GM21447 (cell line): ENCODE measurements at regions not wholly inside any gene's neighbourhood (a gene's known extent, or its start where the extent isn't known, plus 50 kb on each side); places are given as distances from the start of the nearest gene placed in this dataset.
"Not testable (repeated sequence)": the region's sequence is repeated elsewhere in the genome, so short reads cannot be mapped to it uniquely, and the experiment has no call there.

ENCODE experiments used
- ATAC-seq: cut with Tn5 transposase; IDR thresholded peaks from one replicate; pipeline ENCODE4 v1.9.1; 2021; ENCODE audit not compliant: unreplicated experiment

DNA sequence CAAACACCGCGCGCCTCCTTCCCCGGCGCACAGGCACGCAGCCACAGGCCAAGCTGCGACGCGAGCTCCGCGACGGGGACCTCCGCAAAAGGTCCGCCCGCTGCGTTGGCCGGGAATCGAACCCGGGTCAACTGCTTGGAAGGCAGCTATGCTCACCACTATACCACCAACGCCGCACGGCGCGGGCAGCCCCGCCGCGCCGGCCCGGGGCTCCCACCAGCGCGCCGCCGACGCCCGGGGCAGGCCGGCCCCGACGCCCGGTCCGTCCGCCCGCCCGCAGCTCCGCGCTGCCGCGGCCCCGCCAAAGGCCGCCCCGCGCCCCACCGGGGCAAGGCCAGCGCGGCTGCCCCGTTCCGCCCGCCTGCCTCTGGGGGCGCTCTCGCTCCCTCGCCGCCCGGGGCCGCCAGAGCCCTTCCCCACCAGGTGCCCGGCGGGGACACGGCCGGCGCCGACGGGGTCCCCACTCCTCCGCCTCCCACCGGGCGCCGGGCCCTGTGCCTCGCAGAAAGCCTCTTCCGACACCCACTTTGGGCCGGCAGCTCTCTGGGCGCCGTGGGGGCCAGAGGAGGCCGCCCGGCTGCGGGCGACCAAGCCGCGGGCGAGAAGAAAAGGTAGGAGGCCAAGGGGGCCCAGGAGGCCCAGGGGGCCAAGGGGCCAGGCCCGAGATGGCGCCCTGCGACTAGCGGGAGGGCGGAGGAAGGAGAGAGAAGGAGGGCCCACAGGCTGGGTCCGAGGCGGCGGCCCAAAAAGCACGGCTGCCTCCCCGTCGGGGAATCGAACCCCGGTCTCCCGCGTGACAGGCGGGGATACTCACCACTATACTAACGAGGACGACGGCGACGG lies 50.2 kb upstream of the FCGR2A start:
- ATAC-seq = peak; percentile 23

DNA sequence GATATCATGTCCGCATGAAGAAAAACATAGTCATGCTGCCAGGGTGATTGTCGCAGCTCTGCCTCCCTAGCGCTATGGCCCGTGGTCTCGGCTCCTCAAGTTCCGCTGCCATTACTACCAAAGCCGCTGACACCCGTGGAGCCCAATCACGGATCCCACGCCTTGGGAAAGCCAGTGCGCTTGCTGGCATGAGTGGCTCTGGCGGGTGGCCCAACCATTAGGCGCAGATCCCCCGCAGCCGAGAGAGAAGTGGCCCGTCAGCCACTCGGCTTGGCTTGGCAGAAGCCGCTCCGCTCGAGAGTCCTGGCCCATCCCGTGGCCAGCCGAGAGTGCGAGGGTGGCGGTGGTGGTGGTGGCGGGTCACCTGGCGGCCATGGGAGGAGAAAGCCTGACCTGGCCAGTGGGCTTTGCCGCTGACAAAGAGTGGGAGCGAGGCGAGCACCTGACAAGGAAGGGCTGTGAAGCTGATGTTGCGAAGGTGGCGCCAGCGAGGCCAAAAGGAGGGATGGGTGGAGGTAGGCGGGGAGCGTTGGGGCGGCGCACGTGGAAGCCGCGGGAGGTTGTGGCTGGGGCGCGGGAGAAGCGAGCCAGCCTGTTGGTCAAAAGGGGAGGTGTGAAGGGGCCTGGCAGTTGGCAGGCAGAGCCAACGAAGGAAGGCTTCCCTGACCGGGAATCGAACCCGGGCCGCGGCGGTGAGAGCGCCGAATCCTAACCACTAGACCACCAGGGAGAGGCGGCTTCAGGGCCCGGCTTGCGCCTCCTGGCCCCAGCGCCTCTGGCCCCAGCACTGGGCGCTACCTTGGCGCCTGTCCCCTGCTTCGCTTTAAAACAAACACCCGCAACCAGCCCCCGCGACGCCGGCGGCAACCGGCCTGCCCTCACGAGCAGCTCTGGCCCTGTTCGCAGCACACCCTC lies 51.0 kb upstream of the FCGR2A start:
- peak; percentile 53 for ATAC-seq

DNA sequence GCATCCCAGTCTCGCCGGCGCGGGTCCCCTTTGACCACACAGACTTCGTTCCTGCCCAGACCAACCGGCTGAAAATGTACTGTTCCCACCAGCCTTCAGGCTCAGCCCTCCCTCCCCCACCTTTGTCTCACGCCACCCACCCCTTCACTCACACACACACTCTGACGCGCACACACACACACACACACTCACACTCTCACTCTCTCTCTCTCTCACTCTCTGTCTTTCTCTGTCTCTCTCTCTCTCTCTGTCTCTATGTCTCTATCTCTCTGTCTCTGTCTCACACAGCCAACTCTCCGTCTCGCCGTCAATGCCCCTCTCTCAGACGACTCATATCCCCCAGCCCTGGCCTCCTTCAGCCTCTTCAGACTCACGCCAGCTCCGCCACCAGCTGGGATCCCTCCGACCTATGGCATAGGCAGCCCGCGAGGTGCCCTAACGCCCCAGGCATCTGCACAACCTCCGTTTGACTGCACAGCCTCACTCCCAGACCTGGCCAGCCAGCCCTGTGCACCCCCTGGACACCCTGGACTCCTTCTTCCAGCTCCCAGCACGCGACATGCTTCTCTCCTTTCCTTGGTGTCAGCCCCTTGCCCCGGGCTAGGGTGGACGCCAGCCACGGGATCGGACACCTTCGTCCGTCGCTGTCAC lies 53.4 kb upstream of the FCGR2A start:
- not testable (repeated sequence) for ATAC-seq

DNA sequence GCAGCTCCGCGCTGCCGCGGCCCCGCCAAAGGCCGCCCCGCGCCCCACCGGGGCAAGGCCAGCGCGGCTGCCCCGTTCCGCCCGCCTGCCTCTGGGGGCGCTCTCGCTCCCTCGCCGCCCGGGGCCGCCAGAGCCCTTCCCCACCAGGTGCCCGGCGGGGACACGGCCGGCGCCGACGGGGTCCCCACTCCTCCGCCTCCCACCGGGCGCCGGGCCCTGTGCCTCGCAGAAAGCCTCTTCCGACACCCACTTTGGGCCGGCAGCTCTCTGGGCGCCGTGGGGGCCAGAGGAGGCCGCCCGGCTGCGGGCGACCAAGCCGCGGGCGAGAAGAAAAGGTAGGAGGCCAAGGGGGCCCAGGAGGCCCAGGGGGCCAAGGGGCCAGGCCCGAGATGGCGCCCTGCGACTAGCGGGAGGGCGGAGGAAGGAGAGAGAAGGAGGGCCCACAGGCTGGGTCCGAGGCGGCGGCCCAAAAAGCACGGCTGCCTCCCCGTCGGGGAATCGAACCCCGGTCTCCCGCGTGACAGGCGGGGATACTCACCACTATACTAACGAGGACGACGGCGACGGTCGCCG lies 57.4 kb upstream of the FCGR2A start:
- ATAC-seq = peak; percentile 17

DNA sequence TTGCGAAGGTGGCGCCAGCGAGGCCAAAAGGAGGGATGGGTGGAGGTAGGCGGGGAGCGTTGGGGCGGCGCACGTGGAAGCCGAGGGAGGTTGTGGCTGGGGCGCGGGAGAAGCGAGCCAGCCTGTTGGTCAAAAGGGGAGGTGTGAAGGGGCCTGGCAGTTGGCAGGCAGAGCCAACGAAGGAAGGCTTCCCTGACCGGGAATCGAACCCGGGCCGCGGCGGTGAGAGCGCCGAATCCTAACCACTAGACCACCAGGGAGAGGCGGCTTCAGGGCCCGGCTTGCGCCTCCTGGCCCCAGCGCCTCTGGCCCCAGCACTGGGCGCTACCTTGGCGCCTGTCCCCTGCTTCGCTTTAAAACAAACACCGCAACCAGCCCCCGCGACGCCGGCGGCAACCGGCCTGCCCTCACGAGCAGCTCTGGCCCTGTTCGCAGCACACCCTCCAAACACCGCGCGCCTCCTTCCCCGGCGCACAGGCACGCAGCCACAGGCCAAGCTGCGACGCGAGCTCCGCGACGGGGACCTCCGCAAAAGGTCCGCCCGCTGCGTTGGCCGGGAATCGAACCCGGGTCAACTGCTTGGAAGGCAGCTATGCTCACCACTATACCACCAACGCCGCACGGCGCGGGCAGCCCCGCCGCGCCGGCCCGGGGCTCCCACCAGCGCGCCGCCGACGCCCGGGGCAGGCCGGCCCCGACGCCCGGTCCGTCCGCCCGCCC lies 58.1 kb upstream of the FCGR2A start:
- peak; percentile 49 for ATAC-seq

DNA sequence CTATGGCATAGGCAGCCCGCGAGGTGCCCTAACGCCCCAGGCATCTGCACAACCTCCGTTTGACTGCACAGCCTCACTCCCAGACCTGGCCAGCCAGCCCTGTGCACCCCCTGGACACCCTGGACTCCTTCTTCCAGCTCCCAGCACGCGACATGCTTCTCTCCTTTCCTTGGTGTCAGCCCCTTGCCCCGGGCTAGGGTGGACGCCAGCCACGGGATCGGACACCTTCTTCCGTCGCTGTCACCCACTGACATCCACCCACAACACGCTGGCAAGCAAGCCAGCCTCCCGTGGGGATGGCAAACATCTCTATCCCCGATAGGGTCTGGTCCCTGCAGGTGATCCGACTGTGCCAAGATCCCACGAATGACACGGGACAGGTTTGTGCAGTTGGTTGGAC lies 60.5 kb upstream of the FCGR2A start:
- ATAC-seq = not testable (repeated sequence)

DNA sequence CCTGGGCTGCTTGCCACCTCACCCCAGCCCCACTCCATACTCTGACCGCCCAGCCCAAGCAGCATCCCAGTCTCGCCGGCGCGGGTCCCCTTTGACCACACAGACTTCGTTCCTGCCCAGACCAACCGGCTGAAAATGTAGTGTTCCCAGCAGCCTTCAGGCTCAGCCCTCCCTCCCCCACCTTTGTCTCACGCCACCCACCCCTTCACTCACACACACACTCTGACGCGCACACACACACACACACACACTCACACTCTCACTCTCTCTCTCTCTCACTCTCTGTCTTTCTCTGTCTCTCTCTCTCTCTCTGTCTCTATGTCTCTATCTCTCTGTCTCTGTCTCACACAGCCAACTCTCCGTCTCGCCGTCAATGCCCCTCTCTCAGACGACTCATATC lies 61.0 kb upstream of the FCGR2A start:
- not testable (repeated sequence) for ATAC-seq

DNA sequence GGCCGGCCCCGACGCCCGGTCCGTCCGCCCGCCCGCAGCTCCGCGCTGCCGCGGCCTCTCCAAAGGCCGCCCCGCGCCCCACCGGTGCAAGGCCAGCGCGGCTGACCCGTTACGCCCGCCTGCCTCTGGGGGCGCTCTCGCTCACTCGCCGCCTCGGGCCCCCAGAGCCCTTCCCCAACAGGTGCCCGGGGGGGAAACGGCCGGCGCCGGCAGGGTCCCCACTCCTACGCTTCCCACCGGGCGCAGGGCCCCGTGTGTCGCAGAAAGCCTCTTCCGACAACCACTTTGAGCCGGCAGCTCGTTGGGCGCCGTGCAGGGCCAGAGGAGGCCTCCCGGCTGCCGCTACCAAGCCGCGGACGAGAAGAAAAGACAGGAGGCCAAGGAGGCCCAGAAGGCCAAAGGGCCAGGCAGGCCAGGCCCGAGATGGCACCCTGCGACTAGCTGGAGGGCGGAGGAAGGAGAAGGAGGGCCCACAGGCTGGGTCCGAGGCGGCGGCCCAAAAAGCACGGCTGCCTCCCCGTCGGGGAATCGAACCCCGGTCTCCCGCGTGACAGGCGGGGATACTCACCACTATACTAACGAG lies 64.9 kb upstream of the FCGR2A start:
- ATAC-seq = peak; percentile 49

DNA sequence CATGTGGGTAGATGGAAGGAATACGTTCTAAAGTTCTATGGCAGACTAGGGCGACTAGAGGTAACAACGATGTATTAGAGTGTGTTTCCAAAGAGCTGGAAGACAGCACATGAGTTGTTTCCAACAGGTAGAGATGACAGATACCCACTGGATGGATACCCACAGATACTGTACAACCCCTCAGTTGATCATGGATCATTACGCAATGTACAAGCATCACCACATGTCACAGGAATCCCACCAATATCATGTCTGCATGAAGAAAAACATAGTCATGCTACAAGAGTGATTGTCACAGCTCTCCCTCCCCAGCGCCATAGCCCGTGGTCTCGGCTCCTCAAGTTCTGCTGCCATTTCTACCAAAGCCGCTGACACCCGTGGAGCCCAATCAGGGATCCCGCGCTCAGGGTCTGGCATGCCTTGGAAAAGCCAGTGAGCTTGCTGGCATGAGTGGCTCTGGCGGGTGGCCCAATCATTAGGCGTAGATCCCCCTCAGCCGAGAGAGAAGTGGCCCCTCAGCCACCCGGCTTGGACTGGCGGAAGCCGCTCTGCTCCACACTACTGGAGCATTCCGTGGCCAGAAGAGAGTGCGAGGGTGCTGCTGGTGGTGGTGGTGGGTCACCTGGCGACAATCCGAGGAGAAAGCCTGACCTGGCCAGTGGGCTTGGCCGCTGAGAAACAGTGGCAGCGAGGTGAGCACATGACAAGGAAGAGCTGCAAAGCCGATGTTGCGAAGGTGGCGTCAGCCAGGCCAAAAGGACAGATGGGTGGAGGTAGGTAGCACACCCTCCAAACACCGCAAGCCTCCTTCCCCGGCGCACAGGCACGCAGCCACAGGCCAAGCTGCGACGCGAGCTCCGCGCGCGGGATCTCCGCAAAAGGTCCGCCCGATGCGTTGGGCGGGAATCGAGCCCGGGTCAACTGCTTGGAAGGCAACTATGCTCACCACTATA lies 65.7 kb upstream of the FCGR2A start:
- no peak for ATAC-seq

DNA sequence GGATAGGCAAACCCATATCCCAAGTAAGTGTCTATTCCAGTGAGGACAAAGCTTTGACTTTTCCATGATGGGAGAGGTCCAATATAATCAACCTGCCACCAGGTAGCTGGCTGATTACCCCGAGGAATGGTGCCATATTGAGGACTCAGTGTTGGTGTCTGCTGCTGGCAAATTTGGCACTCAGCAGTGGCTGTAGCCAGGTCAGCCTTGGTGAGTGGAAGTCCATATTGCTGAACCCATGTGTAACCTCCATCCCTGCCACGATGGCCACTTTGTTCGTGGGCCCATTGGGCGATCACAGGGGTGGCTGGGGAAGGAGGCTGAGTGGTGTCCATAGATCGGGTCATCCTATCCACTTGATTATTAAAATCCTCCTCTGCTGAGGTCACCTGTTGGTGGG lies 65.5 kb upstream of the CFAP126 start:
- ATAC-seq = not testable (repeated sequence)

DNA sequence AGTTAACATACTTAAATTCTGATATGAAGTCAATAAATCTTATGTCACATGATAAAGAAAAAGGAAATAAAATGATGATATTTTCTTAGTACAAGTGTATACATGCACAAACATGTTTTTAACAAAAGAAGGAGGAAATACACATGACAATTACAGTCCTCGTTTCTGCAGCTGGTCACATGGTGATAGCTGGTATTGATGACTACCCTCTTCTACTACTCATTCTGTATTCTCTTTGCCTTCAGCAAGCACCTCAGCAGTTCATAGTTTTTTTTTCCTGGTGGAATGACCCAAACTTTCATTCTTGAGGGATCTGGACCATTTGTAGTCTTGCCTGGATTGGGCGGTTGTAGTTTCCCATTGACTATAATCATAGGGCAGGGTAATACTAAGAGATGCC lies 64.4 kb upstream of the CFAP126 start:
- ATAC-seq = no peak

DNA sequence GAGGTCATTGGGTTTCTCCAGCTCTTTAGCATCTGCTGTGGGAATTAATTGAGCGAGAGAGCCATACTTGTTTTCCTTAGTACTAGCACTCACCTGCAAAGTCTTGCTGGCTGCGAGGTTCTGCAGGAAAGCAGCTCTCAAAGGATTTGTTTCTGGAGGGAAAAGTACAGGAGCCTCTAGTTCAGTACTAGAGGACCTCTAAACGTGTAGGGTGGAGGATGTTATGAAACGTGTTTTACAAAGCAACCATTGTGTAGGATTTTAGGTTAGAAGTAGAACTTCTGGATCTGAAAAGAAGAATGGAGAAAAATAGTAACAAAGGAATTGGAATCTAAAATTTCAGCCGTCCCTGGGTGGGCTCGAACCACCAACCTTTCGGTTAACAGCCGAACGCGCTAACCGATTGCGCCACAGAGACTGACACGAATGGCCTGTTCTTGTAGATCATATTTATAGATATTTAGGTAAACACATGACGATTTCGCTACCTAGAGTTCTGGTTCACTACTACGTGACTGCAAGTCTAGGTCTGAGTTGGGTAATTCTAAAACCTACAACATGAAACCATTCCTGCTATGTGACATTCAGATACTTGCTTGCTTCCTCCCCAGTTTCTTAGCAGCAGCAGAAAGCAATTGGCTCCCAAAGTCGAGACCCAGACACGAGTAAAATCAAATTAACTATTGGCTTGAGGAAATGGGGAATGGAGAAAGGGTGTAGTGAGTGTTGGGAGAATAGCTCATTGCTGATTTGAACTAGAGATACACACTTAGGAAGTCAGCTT lies 60.2 kb upstream of the CFAP126 start:
- no peak for ATAC-seq

DNA sequence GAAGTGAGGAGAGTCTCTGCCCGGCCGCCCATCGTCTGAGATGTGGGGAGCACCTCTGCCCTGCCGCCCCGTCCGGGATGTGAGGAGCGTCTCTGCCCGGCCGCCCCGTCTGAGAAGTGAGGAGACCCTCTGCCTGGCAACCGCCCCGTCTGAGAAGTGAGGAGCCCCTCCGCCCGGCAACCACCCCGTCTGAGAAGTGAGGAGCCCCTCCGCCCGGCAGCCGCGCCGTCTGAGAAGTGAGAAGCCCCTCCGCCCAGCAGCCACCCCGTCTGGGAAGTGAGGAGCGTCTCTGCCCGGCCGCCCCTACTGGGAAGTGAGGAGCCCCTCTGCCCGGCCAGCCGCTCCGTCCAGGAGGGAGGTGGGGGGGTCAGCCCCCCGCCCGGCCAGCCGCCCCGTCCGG lies 55.2 kb upstream of the CFAP126 start:
- ATAC-seq = not testable (repeated sequence)

DNA sequence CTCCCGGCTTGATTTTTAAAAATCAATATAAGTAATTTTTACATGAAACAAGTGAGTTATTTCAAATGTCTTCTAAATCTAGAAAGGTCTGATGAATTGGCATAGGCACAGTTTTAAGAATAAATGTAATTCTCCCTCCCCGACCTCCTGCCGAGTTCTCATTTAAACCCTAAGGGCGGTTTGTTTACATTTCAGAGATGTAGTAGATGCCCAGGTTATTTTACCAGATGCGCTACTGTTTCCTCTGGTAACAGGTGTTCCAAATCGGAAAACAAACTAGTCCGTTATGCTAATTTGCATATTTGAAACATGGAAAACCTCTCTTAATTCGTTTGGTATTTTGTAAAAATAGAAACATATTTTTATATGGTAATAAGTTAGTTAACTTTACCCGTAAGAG lies 53.8 kb upstream of the CFAP126 start:
- ATAC-seq = no peak

DNA sequence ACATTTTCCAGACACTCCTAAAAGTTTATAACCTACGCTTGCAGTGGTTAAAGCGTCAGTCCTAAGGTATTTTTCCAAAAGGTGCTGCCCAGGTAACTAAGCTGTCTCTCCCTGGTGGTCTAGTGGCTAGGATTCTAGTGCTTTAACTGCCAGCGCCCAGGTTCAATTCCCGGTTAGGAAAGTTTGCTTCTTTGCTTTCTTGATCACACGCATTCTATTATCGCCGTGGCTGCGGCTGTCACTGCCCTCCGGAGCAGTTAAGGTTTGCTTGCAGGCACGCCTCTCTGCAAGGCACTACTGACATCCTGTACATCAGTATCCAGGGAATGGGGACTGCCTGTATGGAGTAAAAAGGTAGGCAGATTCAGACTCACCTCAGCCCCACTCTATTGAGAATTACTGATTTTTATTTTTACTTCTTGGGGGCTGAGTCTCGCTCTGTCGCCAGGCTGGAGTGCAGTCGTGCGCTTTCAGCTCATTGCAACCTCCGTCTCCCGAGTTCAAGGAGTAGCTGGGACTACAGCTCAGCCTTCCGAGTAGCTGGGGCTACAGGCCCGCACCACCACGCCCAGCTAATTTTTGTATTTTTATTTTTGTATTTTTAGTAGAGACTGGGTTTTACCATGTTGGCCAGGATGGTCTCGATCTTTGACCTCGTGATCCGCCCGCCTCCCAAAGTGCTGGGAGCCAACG lies 53.2 kb upstream of the CFAP126 start:
- no peak for ATAC-seq

DNA sequence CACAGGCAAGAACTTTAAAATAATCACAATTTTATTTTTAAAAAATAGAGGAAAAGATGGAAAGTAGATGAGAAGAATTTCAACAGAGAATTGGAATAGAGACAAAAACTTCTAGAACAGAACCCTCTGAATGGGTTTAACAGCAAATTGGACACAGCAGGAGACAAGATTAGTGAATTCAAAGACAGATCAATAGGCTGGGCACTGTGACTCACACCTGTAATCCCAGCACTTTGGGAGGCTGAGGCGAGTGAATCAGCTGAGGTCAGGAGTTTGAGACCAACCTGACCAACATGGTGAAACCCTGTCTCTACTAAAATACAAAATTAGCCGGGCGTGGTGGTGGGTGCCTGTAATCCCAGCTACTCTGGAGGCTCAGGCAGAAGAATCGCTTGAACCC lies 49.9 kb upstream of the CFAP126 start:
- not testable (repeated sequence) for ATAC-seq
